ENCODE measurements at regions not wholly inside any gene's neighbourhood (a gene's known extent, or its start where the extent isn't known, plus 50 kb on each side); places are given as distances from the start of the nearest gene placed in this dataset.

- no peak for TF ChIP-seq CTCF (IDR thresholded peaks at IDR 0.05)
- TF ChIP-seq EP300 (IDR thresholded peaks at IDR 0.05) = no peak
Observed at GRCh38 chr9:78725503-78725902, 428.6 kb downstream of the PSAT1 start.

Data from ovary (tissue), 3 donors.